LNCaP clone FGC (cell line): ENCODE measurements at regions not wholly inside any gene's neighbourhood (a gene's known extent, or its start where the extent isn't known, plus 50 kb on each side); places are given as distances from the start of the nearest gene placed in this dataset.
A peak's percentile ranks its signal among the peaks of the same experiment; 100 is the strongest.

Source experiments
- DNase-seq: peaks from one replicate; pipeline ENCODE4 v3.0.0-alpha.2; 2011; ENCODE audit warnings: low read depth
- H3K4me3 ChIP-seq: 2 replicates; pipeline ENCODE4 v1.5.1; 2011; ENCODE audit warnings: mild to moderate bottlenecking, low read depth, low read length, control low read depth
- CTCF ChIP-seq: IDR thresholded peaks from 2 replicates; pipeline ENCODE4 v1.5.1; 2012; ENCODE audit warnings: mild to moderate bottlenecking; ENCODE audit not compliant: control insufficient read depth, insufficient read depth; ENCODE audit errors: extremely low read depth

- no peak for DNase-seq
- no peak overlapping the region for H3K4me3 ChIP-seq
- no peak for TF ChIP-seq CTCF
Measured at GRCh38 chr1:67515324-67516080, 85.3 kb upstream of the SERBP1 start.

GRCh38 chr1:67517046-67517445 lies 86.8 kb upstream of the SERBP1 start:
- H3K4me3 ChIP-seq: no peak overlapping the region
- DNase-seq: no peak
- TF ChIP-seq CTCF: no peak

- no peak overlapping the region for H3K4me3 ChIP-seq
- no peak for DNase-seq
- TF ChIP-seq CTCF: no peak
Measured at GRCh38 chr1:67522001-67522441, 91.8 kb upstream of the SERBP1 start.

- no peak for TF ChIP-seq CTCF
- no peak for DNase-seq
- no peak overlapping the region for H3K4me3 ChIP-seq
Measured at GRCh38 chr1:67522793-67523192, 92.6 kb upstream of the SERBP1 start.

GRCh38 chr1:67524143-67525052 lies 94.2 kb upstream of the SERBP1 start:
- TF ChIP-seq CTCF: 0 out of 2 replicates have a peak, but pooled peaks have one; percentile 22
- H3K4me3 ChIP-seq: no peak overlapping the region
- no peak for DNase-seq

- no peak overlapping the region for H3K4me3 ChIP-seq
- TF ChIP-seq CTCF: no peak
- no peak for DNase-seq
Measured at GRCh38 chr1:67525053-67525760, 95.0 kb upstream of the SERBP1 start.
